Breast epithelium (tissue), 4 donors: ENCODE measurements at regions not wholly inside any gene's neighbourhood (a gene's known extent, or its start where the extent isn't known, plus 50 kb on each side); places are given as distances from the start of the nearest gene placed in this dataset.

ENCODE experiments used
- DNase-seq, 2 donors: peaks; one replicate each; pipeline ENCODE4 v3.0.0-alpha.2; 2019; ENCODE audit warnings: low spot score in 2 of 2
- H3K27ac ChIP-seq, 2 donors: fragments of 200-600 bp; sonication (generic) in 1 of 2; one replicate each; pipeline ENCODE4 v1.5.1; 2016 to 2019; ENCODE audit warnings: mild to moderate bottlenecking in 1 of 2
- H3K27me3 ChIP-seq, 2 donors: fragments of 200-600 bp; sonication (generic) in 1 of 2; one replicate each; pipeline versions ENCODE4 v1.5.1 to v1.6.0; 2017 to 2019; ENCODE audit warnings: control low read depth in 1 of 2, mild to moderate bottlenecking in 1 of 2
- H3K36me3 ChIP-seq: fragments of 200-600 bp; one replicate; pipeline ENCODE4 v1.5.1; 2019
- H3K4me1 ChIP-seq, 2 donors: fragments of 200-600 bp; sonication (generic); one replicate each; pipeline ENCODE4 v1.5.1; 2016 to 2019; ENCODE audit warnings: control low read depth in 1 of 2
- H3K4me3 ChIP-seq, 3 donors: fragments of 200-600 bp; sonication (generic); 1 replicate in 2 of 3; 2 replicates in 1 of 3; pipeline ENCODE4 v1.5.1; 2016 to 2019; ENCODE audit warnings: mild to moderate bottlenecking in 3 of 3, moderate library complexity in 2 of 3
- H3K9me3 ChIP-seq, 2 donors: fragments of 200-600 bp; sonication (generic) in 1 of 2; one replicate each; pipeline ENCODE4 v1.5.1; 2016 to 2019; ENCODE audit warnings: control low read depth in 1 of 2
- POLR2A ChIP-seq: fragments of 450-650 bp; IDR thresholded peaks from one replicate; pipeline ENCODE4 v1.6.1; 2016; ENCODE audit warnings: antibody characterized with exemption, mild to moderate bottlenecking, moderate library complexity
- POLR2AphosphoS5 ChIP-seq, 3 donors: sonication (generic); formaldehyde crosslinking; IDR thresholded peaks; one replicate each; pipeline ENCODE4 v1.6.1; 2017; ENCODE audit warnings: antibody characterized with exemption in 3 of 3
- intact Hi-C: fragments of 100-400 bp; cut with DNase I; formaldehyde crosslinking; loops from one replicate; pipeline ENCODE4 v1.15.1; 2023; ENCODE audit warnings: low total_unique reads
- TF ChIP-seq, protein P1 (sequence below), 3 donors: fragments of 450-650 bp; IDR thresholded peaks; one replicate each; pipeline ENCODE4 v1.5.1; 2016 to 2017; ENCODE audit warnings: antibody characterized with exemption in 3 of 3, mild to moderate bottlenecking in 3 of 3, moderate library complexity in 3 of 3

DNA sequence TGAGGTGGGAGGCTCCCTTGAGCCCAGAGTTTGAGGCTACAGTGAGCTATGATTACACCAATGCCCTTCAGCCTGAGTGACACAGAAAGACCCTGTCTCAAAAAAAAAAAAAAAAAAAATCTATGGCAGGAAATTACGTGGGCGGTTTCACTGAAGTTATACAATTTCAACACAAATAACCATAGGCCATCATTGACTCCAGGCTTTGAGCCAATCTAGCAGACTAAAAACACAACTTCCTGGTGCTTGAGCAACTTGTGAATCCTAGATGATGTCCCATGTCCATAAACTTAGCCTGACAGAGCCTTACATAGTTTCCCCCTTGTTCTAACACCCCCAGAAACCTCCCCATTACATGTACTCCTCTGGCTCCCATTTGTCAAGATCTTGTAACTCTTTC is 131.8 kb downstream of the QRSL1 start:
- no peaks in the 10 kb centered on the region for H3K9me3 ChIP-seq
- H3K27me3 ChIP-seq, result no peaks in the 10 kb centered on the region
- H3K4me1 ChIP-seq, result no peaks in the 10 kb centered on the region
- intact Hi-C loops, result no loop called here
- no peak overlapping the region for H3K4me3 ChIP-seq
- no peak for TF ChIP-seq POLR2AphosphoS5 (IDR thresholded peaks at IDR 0.05)
- TF ChIP-seq, protein P1, sequence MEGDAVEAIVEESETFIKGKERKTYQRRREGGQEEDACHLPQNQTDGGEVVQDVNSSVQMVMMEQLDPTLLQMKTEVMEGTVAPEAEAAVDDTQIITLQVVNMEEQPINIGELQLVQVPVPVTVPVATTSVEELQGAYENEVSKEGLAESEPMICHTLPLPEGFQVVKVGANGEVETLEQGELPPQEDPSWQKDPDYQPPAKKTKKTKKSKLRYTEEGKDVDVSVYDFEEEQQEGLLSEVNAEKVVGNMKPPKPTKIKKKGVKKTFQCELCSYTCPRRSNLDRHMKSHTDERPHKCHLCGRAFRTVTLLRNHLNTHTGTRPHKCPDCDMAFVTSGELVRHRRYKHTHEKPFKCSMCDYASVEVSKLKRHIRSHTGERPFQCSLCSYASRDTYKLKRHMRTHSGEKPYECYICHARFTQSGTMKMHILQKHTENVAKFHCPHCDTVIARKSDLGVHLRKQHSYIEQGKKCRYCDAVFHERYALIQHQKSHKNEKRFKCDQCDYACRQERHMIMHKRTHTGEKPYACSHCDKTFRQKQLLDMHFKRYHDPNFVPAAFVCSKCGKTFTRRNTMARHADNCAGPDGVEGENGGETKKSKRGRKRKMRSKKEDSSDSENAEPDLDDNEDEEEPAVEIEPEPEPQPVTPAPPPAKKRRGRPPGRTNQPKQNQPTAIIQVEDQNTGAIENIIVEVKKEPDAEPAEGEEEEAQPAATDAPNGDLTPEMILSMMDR (IDR thresholded peaks at IDR 0.05), result no peak
- H3K27ac ChIP-seq, result no peak overlapping the region
- DNase-seq, result no peak
- H3K36me3 ChIP-seq, result no peaks in the 10 kb centered on the region

DNA sequence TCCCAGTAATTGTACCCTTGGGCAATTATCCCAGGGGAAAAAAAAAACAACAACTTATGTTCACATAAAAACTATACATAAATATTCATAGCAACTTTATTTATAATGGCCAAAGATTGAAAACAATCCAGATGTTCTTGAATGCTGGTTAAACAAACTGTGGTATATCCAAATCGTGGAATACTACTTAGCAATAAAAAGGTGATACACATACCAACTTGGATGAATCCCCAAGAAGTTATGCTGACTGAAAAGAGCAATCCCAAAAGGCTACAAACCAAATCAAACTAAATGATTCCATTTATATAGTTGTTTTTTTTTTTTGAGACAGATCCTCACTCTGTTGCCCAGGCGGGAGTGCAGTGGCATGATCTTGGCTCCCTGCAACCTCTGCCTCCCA is 129.7 kb downstream of the QRSL1 start:
- H3K4me1 ChIP-seq, result no peaks in the 10 kb centered on the region
- intact Hi-C loops, result no loop called here
- H3K36me3 ChIP-seq, result no peaks in the 10 kb centered on the region
- H3K27me3 ChIP-seq, result no peaks in the 10 kb centered on the region
- no peak overlapping the region for H3K27ac ChIP-seq
- no peaks in the 10 kb centered on the region for H3K9me3 ChIP-seq
- H3K4me3 ChIP-seq, result no peak overlapping the region
- TF ChIP-seq POLR2AphosphoS5 (IDR thresholded peaks at IDR 0.05), result no peak
- no peak for DNase-seq

- Histone ChIP-seq H3K27me3 (no peaks in the 10 kb centered on the region), H3K4me3 (no peak overlapping the region), H3K9me3 (no peaks in the 10 kb centered on the region), H3K27ac (no peak overlapping the region), H3K36me3 (no peaks in the 10 kb centered on the region), H3K4me1 (no peaks in the 10 kb centered on the region)
- no peak for DNase-seq
- intact Hi-C loops, result no loop called here
- TF ChIP-seq POLR2A, result no peak
Measured at GRCh38 chr6:106757722-106758467, 128.5 kb downstream of the QRSL1 start.

DNA sequence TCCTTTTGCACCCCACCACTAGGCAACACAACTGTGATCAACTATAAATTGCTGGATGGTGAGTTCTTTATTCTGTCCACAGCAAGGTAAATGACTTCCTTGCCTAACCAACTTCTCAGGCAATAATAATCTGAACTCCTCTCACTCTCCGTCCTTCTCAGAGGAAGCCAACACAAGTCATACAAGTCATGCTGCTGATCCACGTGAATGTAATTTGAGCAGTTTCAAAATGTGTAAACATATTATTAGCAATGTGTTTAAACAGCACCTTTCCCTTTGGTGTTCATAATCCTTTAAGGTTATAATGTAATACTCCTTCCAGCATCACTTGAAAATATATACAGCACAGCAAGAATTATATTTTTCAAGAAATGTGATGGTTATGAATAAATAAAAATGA is 127.9 kb downstream of the QRSL1 start:
- no peak for DNase-seq
- TF ChIP-seq, protein P1 (IDR thresholded peaks at IDR 0.05), result no peak
- TF ChIP-seq POLR2AphosphoS5 (IDR thresholded peaks at IDR 0.05), result no peak
- H3K9me3 ChIP-seq, result no peaks in the 10 kb centered on the region
- H3K4me3 ChIP-seq, result no peak overlapping the region
- no peaks in the 10 kb centered on the region for H3K4me1 ChIP-seq
- H3K36me3 ChIP-seq, result no peaks in the 10 kb centered on the region
- intact Hi-C loops, result no loop called here
- no peaks in the 10 kb centered on the region for H3K27me3 ChIP-seq
- H3K27ac ChIP-seq, result no peak overlapping the region

- DNase-seq, result no peak
- no peak for TF ChIP-seq POLR2A
- TF ChIP-seq POLR2AphosphoS5 (IDR thresholded peaks at IDR 0.05), result no peak
- TF ChIP-seq, protein P1 (IDR thresholded peaks at IDR 0.05), result no peak
- H3K9me3 ChIP-seq, result no peaks in the 10 kb centered on the region
- no peaks in the 10 kb centered on the region for H3K4me1 ChIP-seq
- intact Hi-C loops, result no loop called here
- H3K36me3 ChIP-seq, result no peaks in the 10 kb centered on the region
- H3K27me3 ChIP-seq, result no peaks in the 10 kb centered on the region
- no peak overlapping the region for H3K27ac ChIP-seq
- H3K4me3 ChIP-seq, result no peak overlapping the region
Measured at GRCh38 chr6:106754215-106754614, 124.8 kb downstream of the QRSL1 start.

- Histone ChIP-seq H3K4me3 (no peak overlapping the region), H3K27me3 (no peaks in the 10 kb centered on the region), H3K36me3 (no peaks in the 10 kb centered on the region), H3K4me1 (no peaks in the 10 kb centered on the region), H3K9me3 (no peaks in the 10 kb centered on the region), H3K27ac (no peak overlapping the region)
- TF ChIP-seq POLR2A (no peak), POLR2AphosphoS5 (IDR thresholded peaks at IDR 0.05) (no peak)
- TF ChIP-seq, protein P1 (IDR thresholded peaks at IDR 0.05), result no peak
- intact Hi-C loops, result loop anchor here (2.0 kb wide), 1 partner anchor 36 kb away; no protein-coding TSS in a partner anchor
- no peak for DNase-seq
Measured at GRCh38 chr6:106752641-106753040, 123.3 kb downstream of the QRSL1 start.
